ENCODE measurements at regions not wholly inside any gene's neighbourhood (a gene's known extent, or its start where the extent isn't known, plus 50 kb on each side); places are given as distances from the start of the nearest gene placed in this dataset.

DNA sequence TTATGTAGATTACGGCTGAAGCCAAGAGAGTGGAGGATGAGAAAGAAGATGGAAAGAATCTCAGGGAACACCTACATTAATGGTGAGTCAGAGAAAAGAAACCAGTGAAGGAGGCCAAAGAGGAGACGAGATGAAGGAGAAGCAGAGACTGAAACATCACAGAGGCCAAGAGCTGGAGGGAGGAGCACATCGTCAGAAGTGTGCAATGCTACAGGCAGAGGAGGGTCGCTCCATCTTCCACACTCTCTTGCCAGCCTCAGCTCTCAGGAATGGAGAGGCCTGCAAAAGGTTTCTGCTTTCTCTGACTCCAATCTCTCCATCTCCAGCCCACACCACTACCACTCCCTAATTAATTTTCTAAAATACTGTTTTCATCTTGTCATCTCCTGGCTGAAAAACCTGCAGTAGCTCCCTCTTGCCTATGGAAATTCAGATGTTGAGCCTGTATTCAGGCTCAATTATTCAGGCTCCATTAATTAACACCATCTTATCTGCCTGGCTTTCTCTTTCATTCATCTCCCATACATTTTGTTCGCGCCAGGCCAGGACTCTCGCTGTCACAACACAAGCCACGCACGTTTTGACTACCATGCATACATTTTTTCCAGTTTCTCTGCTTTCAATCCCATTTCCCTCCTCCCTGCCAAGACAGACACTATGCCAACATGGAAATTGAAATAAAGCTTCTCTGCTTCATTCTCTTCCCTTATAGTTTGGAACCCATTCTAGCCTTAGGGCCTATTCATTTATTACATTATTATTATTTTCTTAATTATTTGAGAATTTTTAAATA, 165.8 kb downstream of the INHBA start:
- TF ChIP-seq, protein P1, sequence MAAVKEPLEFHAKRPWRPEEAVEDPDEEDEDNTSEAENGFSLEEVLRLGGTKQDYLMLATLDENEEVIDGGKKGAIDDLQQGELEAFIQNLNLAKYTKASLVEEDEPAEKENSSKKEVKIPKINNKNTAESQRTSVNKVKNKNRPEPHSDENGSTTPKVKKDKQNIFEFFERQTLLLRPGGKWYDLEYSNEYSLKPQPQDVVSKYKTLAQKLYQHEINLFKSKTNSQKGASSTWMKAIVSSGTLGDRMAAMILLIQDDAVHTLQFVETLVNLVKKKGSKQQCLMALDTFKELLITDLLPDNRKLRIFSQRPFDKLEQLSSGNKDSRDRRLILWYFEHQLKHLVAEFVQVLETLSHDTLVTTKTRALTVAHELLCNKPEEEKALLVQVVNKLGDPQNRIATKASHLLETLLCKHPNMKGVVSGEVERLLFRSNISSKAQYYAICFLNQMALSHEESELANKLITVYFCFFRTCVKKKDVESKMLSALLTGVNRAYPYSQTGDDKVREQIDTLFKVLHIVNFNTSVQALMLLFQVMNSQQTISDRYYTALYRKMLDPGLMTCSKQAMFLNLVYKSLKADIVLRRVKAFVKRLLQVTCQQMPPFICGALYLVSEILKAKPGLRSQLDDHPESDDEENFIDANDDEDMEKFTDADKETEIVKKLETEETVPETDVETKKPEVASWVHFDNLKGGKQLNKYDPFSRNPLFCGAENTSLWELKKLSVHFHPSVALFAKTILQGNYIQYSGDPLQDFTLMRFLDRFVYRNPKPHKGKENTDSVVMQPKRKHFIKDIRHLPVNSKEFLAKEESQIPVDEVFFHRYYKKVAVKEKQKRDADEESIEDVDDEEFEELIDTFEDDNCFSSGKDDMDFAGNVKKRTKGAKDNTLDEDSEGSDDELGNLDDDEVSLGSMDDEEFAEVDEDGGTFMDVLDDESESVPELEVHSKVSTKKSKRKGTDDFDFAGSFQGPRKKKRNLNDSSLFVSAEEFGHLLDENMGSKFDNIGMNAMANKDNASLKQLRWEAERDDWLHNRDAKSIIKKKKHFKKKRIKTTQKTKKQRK (IDR thresholded peaks at IDR 0.05; ENCODE audit: low read depth, low read length): no peak
- TF ChIP-seq POLR2A (IDR thresholded peaks at IDR 0.05; ENCODE audit: low read depth, low read length): no peak
- TF ChIP-seq, protein P2, sequence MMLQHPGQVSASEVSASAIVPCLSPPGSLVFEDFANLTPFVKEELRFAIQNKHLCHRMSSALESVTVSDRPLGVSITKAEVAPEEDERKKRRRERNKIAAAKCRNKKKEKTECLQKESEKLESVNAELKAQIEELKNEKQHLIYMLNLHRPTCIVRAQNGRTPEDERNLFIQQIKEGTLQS (IDR thresholded peaks at IDR 0.05; ENCODE audit: borderline replicate concordance, extremely low read depth, low read depth, low read length): no peak
- TF ChIP-seq TCF12 (IDR thresholded peaks at IDR 0.05; ENCODE audit: low read depth, low read length): no peak
- TF ChIP-seq, protein P3, sequence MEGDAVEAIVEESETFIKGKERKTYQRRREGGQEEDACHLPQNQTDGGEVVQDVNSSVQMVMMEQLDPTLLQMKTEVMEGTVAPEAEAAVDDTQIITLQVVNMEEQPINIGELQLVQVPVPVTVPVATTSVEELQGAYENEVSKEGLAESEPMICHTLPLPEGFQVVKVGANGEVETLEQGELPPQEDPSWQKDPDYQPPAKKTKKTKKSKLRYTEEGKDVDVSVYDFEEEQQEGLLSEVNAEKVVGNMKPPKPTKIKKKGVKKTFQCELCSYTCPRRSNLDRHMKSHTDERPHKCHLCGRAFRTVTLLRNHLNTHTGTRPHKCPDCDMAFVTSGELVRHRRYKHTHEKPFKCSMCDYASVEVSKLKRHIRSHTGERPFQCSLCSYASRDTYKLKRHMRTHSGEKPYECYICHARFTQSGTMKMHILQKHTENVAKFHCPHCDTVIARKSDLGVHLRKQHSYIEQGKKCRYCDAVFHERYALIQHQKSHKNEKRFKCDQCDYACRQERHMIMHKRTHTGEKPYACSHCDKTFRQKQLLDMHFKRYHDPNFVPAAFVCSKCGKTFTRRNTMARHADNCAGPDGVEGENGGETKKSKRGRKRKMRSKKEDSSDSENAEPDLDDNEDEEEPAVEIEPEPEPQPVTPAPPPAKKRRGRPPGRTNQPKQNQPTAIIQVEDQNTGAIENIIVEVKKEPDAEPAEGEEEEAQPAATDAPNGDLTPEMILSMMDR (IDR thresholded peaks at IDR 0.05 in 2 of 3, conservative IDR thresholded peaks at IDR 0.05 in 1 of 3; ENCODE audit: control insufficient read depth in 2 of 3, extremely low read depth in 1 of 3, insufficient read depth in 1 of 3, low read depth in 3 of 3, low read length in 3 of 3): no peak
- no peak for TF ChIP-seq ETV6 (conservative IDR thresholded peaks at IDR 0.05 in 1 of 2, IDR thresholded peaks at IDR 0.05 in 1 of 2; ENCODE audit: borderline replicate concordance in 1 of 2, low read depth in 1 of 2)
- no peak for TF ChIP-seq SIN3A (IDR thresholded peaks at IDR 0.05; ENCODE audit: low read depth, low read length)
- TF ChIP-seq HDAC6 (IDR thresholded peaks at IDR 0.05; ENCODE audit: unreplicated experiment): no peak
- no peak for TF ChIP-seq TAF1 (IDR thresholded peaks at IDR 0.05; ENCODE audit: borderline replicate concordance, low read depth, low read length)
- no peak for TF ChIP-seq PAX8 (IDR thresholded peaks at IDR 0.05)
- TF ChIP-seq CEBPB (IDR thresholded peaks at IDR 0.05; ENCODE audit: borderline replicate concordance in 1 of 2, low read depth in 2 of 2, low read length in 2 of 2): no peak
- TF ChIP-seq MXI1 (IDR thresholded peaks at IDR 0.05; ENCODE audit: low read depth, low read length): no peak
- no peak for TF ChIP-seq YBX1 (IDR thresholded peaks at IDR 0.05)

Measured in GM12878 (cell line).